Astrocyte of the hippocampus (primary cell): ENCODE measurements at regions not wholly inside any gene's neighbourhood (a gene's known extent, or its start where the extent isn't known, plus 50 kb on each side); places are given as distances from the start of the nearest gene placed in this dataset.

ENCODE experiments used
- DNase-seq: peaks from one replicate; pipeline ENCODE4 v3.0.0; 2011; ENCODE audit warnings: low read depth, low spot score

DNA sequence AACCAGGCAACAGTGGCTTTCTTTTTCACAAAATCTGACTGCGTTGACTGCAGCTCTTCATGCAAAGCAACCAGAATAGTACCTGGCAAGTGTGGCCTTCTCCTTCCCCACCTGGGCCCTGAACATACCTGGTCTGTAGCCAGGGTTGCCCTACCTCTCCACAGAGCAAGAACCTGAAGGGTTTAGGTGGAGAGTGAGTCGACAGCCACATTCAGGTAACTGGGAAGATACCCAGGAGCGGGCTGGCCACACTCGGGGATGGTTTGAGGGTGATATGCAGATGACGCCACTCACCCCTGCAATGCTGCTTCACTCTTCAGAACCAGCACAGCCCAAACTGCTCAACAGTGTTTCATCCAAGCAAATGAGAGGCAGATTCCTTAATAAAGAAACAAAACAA lies 117.3 kb downstream of the TTC32 start:
- no peak for DNase-seq

- no peak for DNase-seq
Measured at GRCh38 chr2:19783935-19784334, 117.8 kb downstream of the TTC32 start.

DNA sequence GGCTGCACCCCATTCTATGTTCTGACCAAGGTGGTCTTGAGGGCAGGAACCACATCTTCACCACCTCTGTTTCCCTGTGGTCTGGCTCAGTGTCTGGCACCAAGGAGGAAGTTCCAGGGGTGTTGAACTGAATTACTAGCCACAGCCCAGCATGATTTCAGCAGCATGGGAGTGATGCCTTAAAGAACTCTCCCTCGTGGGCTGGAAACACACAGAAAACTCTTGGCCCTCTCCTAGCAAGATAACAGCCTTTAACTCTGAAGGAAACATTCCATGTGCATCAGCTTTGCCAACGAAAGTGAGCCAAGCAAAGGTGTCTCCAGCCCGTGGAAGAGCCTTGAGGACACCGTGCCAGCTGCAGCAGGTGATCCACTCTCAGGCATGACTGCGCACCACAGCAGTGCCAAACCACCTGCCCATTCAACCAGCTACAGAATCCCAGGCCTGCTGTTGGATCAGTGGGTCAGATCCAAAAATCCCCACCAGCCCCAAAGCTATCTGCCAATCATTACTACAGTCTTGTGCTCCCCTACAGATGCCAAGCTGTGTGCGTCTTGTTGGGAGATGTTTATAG lies 124.8 kb downstream of the TTC32 start:
- no peak for DNase-seq

- no peak for DNase-seq
Measured at GRCh38 chr2:19775838-19776237, 125.9 kb downstream of the TTC32 start.

DNA sequence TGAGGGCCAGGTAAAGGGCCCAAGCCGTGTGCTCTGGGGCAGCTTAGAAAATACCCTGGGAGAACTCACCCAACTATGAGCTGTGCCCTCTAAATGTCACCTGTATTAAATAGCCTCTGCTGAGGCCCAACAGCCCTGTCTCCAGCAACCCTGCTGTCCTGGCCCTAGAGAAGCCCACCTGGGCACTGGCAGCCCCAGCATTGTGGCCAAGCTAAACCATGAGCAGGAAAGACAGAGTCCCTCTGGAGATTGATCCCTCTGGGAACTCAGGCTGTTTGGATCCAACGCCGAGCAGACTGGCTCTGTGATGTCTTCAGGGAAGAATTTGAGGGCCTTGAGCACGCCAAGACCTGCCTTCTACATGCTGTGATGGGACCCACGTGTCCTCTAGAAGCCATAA lies 126.5 kb downstream of the TTC32 start:
- no peak for DNase-seq

GRCh38 chr2:19774805-19775176 lies 127.0 kb downstream of the TTC32 start:
- no peak for DNase-seq

- DNase-seq = no peak
Measured at GRCh38 chr2:19772981-19773380, 128.8 kb downstream of the TTC32 start.

DNA sequence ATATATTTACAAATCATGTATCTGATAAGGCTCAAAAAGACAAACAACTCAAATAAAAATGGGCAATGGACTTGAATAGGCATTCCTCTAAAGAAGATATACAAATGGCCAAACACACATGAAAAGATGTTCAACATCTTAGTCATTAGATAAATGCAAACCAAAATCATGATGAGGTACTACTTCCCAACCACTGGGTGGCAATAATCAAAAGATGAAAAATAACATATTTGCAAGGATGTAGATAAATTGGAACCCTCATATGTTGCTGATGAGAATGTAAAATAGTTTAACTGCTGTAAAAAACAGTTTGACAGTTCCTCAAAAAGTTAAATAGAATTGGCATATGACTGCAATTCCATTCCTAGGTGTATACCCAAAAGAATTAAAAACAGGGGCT lies 132.3 kb downstream of the TTC32 start:
- no peak for DNase-seq

DNA sequence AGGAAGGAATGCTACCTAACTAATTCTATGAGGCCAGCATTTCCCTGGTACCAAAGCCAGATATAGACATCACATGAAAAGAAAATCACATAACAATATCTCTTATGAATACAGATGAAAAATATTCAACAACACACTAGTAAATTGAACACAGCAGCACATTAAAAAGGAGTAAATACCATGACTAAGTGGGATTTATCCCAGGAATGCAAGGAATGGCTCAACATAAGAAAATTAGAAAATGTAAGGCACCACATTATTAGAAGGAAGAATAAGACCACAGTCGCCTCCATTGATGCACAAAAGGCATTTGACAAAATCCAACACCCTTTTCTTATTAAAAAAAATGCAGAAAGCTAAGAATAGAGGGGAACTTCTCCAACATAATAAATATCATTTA lies 133.9 kb downstream of the TTC32 start:
- peak; percentile 29 for DNase-seq

DNA sequence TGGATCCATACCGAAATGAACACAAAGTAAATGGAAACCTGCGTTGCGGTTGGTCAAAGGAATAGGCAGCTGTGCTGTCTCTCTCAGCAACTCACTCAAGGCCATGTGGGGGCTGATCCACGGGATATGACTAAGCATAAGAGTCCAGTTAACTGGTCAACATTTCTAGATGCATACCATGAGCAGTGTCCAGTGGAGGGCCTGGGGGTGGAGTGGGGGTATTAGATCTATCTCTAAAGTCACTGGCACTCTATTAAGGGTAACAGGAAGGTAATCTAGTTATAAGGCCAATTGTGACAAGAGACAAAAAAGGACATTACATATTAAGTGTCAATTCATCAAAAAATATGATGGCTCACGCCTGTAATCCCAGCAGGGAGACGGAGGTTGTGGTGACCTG lies 136.8 kb downstream of the TTC32 start:
- DNase-seq = no peak

DNA sequence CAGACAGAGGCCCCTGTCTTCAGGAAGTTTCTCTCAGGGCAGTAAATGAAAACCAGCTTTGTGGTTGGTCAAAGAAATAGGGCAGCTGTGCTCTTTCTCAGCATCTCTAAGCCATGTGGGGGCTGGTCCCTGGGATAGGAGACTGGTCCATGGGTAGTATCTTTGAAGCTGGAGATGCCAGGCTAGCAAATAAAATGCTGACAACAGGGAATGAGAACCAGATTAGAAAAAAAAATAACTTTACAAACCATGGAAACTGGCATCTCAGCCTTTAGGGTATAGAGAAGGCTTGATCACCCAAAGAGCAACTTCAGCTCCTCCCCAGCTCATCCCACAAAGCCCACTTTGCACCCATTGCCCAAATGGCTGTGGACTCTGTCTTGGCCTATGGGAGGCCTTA lies 138.1 kb downstream of the TTC32 start:
- DNase-seq = no peak

DNA sequence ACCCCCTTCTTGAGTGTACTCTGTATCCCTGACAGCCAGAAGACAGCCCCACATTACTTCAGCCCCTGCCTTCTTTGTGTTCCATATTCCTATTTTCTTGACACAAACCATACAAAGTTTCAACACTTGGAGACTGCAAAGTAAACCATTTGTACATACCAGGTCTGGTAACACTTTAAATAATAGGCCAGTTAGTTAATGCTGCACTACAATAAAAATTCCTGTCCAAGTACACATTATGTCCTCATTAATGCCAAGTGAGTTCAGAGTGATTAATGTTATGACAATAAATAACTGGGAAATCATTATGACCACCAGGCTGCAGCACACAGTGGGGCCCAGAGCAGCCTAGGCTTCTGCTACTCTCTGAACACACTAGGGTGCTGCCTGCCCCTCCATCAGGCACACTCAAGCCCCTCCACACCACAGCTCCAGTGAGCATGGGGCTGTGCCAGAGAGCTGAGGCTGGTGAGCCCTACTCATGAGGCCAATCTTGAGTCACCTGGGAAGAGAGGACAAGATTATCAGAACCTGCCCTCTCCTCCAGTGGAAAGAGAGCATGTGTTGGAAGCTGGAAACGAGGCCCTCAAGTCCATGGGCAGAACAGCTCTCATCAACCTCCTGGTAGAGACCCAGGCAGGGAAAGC lies 138.7 kb downstream of the TTC32 start:
- no peak for DNase-seq

DNA sequence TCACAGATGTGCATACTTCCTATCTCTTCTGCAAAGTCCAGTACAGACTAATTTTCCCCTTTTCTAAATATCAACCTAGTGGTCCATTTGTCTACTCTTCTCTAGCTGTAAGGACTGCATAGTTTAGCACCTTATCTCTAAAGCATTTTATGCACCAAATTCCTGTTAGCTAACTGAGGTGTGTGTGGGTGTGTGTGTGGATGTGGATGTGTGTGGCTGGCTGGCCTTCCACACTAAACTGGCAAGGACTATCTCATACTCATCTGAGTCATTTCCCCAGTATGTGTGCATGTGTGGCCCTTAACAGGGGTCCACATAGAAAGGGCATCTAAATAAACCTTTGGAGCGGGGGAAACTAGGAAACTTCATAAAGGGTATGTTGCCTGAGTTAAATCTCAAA lies 139.6 kb downstream of the TTC32 start:
- DNase-seq = peak; percentile 56

GRCh38 chr2:19759880-19760279 lies 141.9 kb downstream of the TTC32 start:
- DNase-seq = no peak

GRCh38 chr2:19758658-19759057 lies 143.1 kb downstream of the TTC32 start:
- DNase-seq = no peak

GRCh38 chr2:19757586-19757985 lies 144.2 kb downstream of the TTC32 start:
- DNase-seq = no peak

DNA sequence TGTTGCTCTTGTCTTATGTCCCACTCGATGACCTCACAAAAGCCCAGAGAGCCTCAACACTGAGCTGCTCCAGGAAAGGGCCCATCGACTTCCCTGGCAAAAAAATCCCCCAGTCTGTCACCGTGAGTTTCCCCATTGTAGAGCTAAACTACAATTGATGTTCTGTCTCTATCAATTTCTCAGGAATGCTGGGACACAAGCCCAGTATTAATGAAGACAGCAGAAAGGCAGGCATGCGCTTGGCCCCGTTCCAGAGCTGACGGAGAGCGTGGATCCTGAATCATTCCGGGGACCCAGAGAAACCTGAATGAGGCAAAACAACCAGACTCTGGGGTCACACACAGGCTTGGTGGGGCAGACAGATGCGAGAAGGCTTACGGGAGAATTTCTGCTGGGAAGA lies 146.9 kb downstream of the TTC32 start:
- DNase-seq = peak; percentile 48

- DNase-seq = no peak
Measured at GRCh38 chr2:19753818-19754217, 148.0 kb downstream of the TTC32 start.

DNA sequence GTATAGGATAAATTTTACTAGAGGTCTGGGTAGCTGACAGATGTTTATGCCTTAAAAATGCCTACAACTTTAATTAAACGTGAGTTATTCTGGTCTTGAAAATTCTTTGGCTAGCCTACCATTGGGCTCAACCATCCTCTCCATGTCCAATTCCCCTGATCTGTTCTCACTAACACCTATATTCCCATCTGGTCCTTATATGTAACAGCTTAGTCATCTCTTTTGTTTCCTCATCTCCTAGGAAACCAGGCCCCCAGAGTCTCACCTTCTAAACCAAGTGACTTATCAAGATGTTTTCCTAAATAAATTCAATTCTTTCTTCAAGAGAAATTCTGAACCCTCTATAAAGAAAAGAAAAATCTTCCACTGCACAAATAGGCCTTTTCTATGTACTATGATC lies 148.5 kb downstream of the TTC32 start:
- no peak for DNase-seq

GRCh38 chr2:19752500-19752899 lies 149.3 kb downstream of the TTC32 start:
- no peak for DNase-seq

DNA sequence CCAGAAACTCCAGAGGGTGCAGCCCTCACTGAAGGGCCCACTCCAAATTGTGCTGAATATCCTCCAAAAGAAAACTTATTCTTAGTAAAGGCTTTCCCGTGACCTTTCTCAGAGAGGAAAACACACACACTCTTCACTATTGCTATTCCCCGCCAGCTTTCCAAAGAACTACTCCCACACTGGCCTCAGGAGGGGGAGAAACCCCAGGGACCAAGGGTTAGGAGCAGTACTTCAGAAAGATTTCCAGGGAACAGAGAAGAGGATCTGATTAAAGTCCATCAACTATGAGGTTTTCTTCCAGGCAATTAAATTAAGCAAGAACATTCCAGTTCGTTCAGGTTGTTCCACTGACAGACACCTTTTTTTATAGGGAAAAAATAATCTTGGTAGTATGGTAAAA lies 150.2 kb downstream of the TTC32 start:
- no peak for DNase-seq

GRCh38 chr2:19750136-19750535 lies 151.6 kb downstream of the TTC32 start:
- DNase-seq = no peak

GRCh38 chr2:19749507-19749836 lies 152.3 kb downstream of the TTC32 start:
- no peak for DNase-seq
